BLaER1 treated with 17β-estradiol and CSF1 and Interleukin-3, amounts not matched to agents 10 nM and 100 nM (cell line): ENCODE measurements at regions not wholly inside any gene's neighbourhood (a gene's known extent, or its start where the extent isn't known, plus 50 kb on each side); places are given as distances from the start of the nearest gene placed in this dataset.

Experiments used
- H3K27ac ChIP-seq, 11 experiments: shearing (Covaris generic); formaldehyde crosslinking; 2 replicates each; pipeline ENCODE4 v1.8.1; 2022
- H3K27me3 ChIP-seq, 11 experiments: shearing (Covaris generic); formaldehyde crosslinking; 2 replicates each; pipeline ENCODE4 v1.8.1; 2022
- H3K36me3 ChIP-seq, 11 experiments: shearing (Covaris generic); formaldehyde crosslinking; 2 replicates each; pipeline ENCODE4 v1.8.1; 2022
- H3K4me1 ChIP-seq, 10 experiments: shearing (Covaris generic); formaldehyde crosslinking; 2 replicates each; pipeline ENCODE4 v1.8.1; 2022
- H3K4me2 ChIP-seq, 11 experiments: shearing (Covaris generic); formaldehyde crosslinking; 2 replicates each; pipeline ENCODE4 v1.8.1; 2022
- H3K4me3 ChIP-seq, 10 experiments: shearing (Covaris generic); formaldehyde crosslinking; 2 replicates each; pipeline ENCODE4 v1.8.1; 2022
- H3K9ac ChIP-seq, 11 experiments: shearing (Covaris generic); formaldehyde crosslinking; 2 replicates each; pipeline ENCODE4 v1.8.1; 2022
- H3K9me3 ChIP-seq, 11 experiments: shearing (Covaris generic); formaldehyde crosslinking; replicated peaks in 1 of 11; 2 replicates each; pipeline ENCODE4 v1.8.1; 2022
- H4K20me1 ChIP-seq, 11 experiments: shearing (Covaris generic); formaldehyde crosslinking; 2 replicates each; pipeline ENCODE4 v1.8.1; 2022
- Cebpa-rat ChIP-seq, 11 experiments: shearing (Covaris generic); IDR thresholded peaks; 2 replicates each; pipeline ENCODE4 v1.8.1; 2022

- peak overlapping the region; percentile 72 to 94 (median 77) for H3K27ac ChIP-seq
These were observed 137.5 kb upstream of the MYL2 start for GRCh38 chr12:111057701-111058425.

DNA sequence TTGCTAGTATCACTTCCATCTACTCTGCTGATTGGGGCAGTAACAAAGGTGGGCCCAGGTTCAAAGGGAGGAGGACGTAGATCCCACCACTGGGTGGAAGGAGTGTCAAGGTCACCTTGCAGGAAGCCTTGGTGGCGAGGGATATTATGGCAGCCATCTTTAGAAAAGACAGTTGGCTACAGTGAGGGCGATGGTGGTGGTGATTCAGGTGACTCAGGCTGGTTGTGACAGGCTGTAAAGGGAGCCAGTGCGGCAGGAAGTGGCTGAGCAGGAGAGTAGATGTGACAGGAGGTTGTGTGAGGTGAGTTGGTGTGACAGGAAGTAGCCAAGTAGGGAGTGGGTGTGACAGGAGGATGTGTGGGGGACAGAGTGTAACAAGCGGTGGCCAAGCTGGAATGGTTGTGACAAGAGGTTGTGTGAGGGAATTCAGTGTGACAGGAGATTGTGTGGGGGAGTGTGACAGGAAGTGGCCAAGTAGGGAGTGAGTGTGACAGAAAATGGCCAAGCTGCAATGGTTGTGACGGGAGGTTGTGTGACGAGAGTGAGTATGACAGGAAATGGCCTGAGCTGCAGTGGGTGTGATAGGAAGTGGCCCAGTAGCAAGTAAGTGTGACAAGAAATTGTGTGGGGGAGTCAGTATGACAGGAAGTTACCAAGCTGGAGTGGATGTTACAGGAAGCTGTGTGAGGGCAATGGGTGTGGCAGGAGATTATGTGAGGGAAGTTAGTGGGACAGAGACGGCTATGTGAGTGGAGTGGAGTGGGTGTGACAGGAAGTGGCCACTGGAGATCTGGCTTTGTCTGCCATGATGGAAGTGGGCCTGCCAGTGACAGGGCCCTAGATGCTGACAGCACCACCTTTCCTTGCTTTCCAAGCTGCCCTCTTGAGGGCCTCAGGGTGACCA lies 136.5 kb upstream of the MYL2 start:
- no peaks in the 10 kb centered on the region for H3K36me3 ChIP-seq
- H3K9ac ChIP-seq = peak overlapping the region in 9 of 11 experiments; percentile 10 to 71 (median 49); a peak in 12 of 22 replicates
- no peak for TF ChIP-seq Cebpa-rat (IDR thresholded peaks at IDR 0.05)
- peak overlapping the region; percentile 65 to 84 (median 73) for H3K4me2 ChIP-seq
- H3K27me3 ChIP-seq = no peaks in the 10 kb centered on the region
- peak overlapping the region; percentile 72 to 94 (median 77) for H3K27ac ChIP-seq
- peak overlapping the region in 3 of 10 experiments; percentile 8 to 38 (median 17); a peak in 2 of 20 replicates for H3K4me3 ChIP-seq
- peaks cover 16 to 48% (median 25%) of the 10 kb centered on the region in 10 experiments for H3K4me1 ChIP-seq
- peaks cover 0 to 19% (median 0%) of the 10 kb centered on the region in 11 experiments; a peak in 8 of 22 replicates for H3K9me3 ChIP-seq
- H4K20me1 ChIP-seq = no peaks in the 10 kb centered on the region

More at GRCh38 chr12:111057701-111058425, 137.5 kb upstream of the MYL2 start:
- Histone ChIP-seq H3K4me2 (peak overlapping the region; percentile 65 to 84 (median 73)), H3K4me1 (peaks cover 20 to 48% (median 30%) of the 10 kb centered on the region in 10 experiments), H3K4me3 (peak overlapping the region in 3 of 10 experiments; percentile 8 to 38 (median 17); a peak in 3 of 20 replicates), H3K9ac (peak overlapping the region in 7 of 11 experiments; percentile 10 to 71 (median 50); a peak in 12 of 22 replicates), H4K20me1 (no peaks in the 10 kb centered on the region), H3K36me3 (no peaks in the 10 kb centered on the region), H3K27me3 (no peaks in the 10 kb centered on the region), H3K9me3 (peaks cover 0 to 19% (median 0%) of the 10 kb centered on the region in 11 experiments; a peak in 7 of 22 replicates)
- TF ChIP-seq Cebpa-rat (IDR thresholded peaks at IDR 0.05) = no peak

DNA sequence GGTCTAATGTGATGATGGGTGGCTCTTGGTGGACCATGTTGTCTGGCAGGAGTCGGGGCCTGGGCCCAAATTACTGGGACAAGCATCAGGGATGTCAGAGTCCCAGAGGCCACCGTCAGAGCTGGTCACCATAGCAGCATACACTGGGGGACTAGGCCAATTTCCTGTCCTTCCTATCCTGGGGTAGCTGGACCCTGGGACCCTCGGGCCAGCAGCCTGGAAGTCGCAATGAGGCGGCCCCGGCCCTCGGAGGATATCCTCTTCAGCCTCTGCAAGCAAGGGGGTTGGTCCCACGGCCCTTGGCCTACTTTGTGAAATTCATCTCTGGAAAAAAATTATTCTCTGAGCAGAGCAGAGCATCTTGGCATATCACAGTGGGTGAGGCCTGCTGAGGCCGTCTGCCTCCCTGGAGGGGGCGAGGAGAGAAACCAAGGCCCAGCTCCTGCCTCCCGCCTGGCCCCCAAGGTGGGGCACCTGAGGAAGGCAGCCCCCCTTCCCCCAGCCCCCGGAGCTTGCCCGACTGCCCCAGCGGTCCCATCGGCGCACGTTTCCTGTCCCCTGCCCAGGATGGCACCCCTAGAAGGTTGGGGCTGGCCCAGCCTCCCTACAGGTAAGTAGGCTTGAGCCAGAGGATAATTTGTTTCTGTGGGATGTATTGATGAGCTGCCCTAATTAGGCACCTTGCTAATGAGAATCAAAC lies 135.0 kb upstream of the MYL2 start:
- no peak for TF ChIP-seq Cebpa-rat (IDR thresholded peaks at IDR 0.05)
- peaks cover 16 to 42% (median 25%) of the 10 kb centered on the region in 10 experiments for H3K4me1 ChIP-seq
- H3K36me3 ChIP-seq = no peaks in the 10 kb centered on the region
- peak overlapping the region in 5 of 11 experiments; percentile 6 to 94 (median 93); a peak in 5 of 22 replicates for H3K27ac ChIP-seq
- peak overlapping the region in 3 of 11 experiments; percentile 65 to 73 (median 69); a peak in 4 of 22 replicates for H3K4me2 ChIP-seq
- no peak overlapping the region; a peak in 1 of 22 replicates for H3K9ac ChIP-seq
- H3K9me3 ChIP-seq = peaks cover 0 to 19% (median 4%) of the 10 kb centered on the region in 11 experiments; a peak in 10 of 22 replicates
- H3K27me3 ChIP-seq = no peaks in the 10 kb centered on the region
- no peaks in the 10 kb centered on the region for H4K20me1 ChIP-seq
- H3K4me3 ChIP-seq = no peak overlapping the region

GRCh38 chr12:111048991-111049390 lies 128.6 kb upstream of the MYL2 start:
- H3K9ac ChIP-seq = no peak overlapping the region
- H3K4me1 ChIP-seq = no peaks in the 10 kb centered on the region
- no peaks in the 10 kb centered on the region for H3K36me3 ChIP-seq
- no peak overlapping the region for H3K27ac ChIP-seq
- H3K4me3 ChIP-seq = no peak overlapping the region
- peaks cover 0 to 4% (median 0%) of the 10 kb centered on the region in 11 experiments; a peak in 3 of 22 replicates for H3K9me3 ChIP-seq
- no peak for TF ChIP-seq Cebpa-rat (IDR thresholded peaks at IDR 0.05)
- H3K4me2 ChIP-seq = no peak overlapping the region
- no peaks in the 10 kb centered on the region for H3K27me3 ChIP-seq
- H4K20me1 ChIP-seq = no peaks in the 10 kb centered on the region

DNA sequence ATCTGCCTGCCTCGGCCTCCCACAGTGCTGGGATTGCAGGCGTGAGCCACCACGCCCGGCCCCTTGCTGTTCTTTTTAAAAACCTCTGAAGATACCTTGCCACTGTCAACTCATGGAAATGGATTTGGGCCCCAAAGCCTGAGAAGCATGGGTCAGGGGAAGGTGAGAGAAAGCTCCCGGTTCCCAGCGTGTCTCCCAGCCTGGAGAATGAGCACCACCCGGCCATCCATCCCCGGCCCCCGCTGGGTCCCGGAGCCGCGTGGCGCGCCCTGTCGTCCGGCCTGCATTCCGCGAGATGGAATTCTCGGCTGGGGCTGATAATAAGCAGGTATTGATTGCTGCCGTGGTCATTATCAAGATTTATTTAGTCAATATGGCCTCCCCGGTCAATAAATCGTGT lies 126.5 kb upstream of the MYL2 start:
- peaks cover 0 to 3% (median 0%) of the 10 kb centered on the region in 10 experiments; a peak in 4 of 20 replicates for H3K4me1 ChIP-seq
- H3K9me3 ChIP-seq = peaks cover 0 to 4% (median 0%) of the 10 kb centered on the region in 11 experiments; a peak in 3 of 22 replicates
- no peak overlapping the region for H3K9ac ChIP-seq
- no peak overlapping the region for H3K4me2 ChIP-seq
- no peak for TF ChIP-seq Cebpa-rat (IDR thresholded peaks at IDR 0.05)
- no peaks in the 10 kb centered on the region for H3K36me3 ChIP-seq
- H3K27me3 ChIP-seq = no peaks in the 10 kb centered on the region; a peak in 1 of 22 replicates
- no peaks in the 10 kb centered on the region for H4K20me1 ChIP-seq
- H3K27ac ChIP-seq = no peak overlapping the region
- H3K4me3 ChIP-seq = no peak overlapping the region

- Histone ChIP-seq H3K27ac (no peak overlapping the region), H3K4me1 (peaks cover 0 to 13% (median 8%) of the 10 kb centered on the region in 10 experiments; a peak in 14 of 20 replicates), H3K36me3 (no peaks in the 10 kb centered on the region), H3K27me3 (no peaks in the 10 kb centered on the region; a peak in 1 of 22 replicates), H3K4me2 (no peak overlapping the region), H3K9ac (no peak overlapping the region), H4K20me1 (no peaks in the 10 kb centered on the region), H3K4me3 (no peak overlapping the region), H3K9me3 (peaks cover 0 to under 1% (median 0%) of the 10 kb centered on the region in 11 experiments; a peak in 1 of 22 replicates)
- TF ChIP-seq Cebpa-rat (IDR thresholded peaks at IDR 0.05) = no peak
These were observed 125.6 kb upstream of the MYL2 start for GRCh38 chr12:111045941-111046340.

- Histone ChIP-seq H3K4me3 (no peak overlapping the region), H4K20me1 (peaks cover 0 to 11% (median 3%) of the 10 kb centered on the region in 11 experiments; a peak in 6 of 22 replicates), H3K4me2 (peak overlapping the region in 7 of 11 experiments; percentile 22 to 46 (median 40); a peak in 9 of 22 replicates), H3K27ac (no peak overlapping the region), H3K4me1 (peaks cover 0 to 29% (median 14%) of the 10 kb centered on the region in 10 experiments; a peak in 15 of 20 replicates), H3K36me3 (no peaks in the 10 kb centered on the region), H3K9me3 (peaks cover 0 to 4% (median 0%) of the 10 kb centered on the region in 11 experiments; a peak in 1 of 22 replicates), H3K9ac (no peak overlapping the region), H3K27me3 (peaks cover 28 to 35% (median 34%) of the 10 kb centered on the region in 11 experiments)
- TF ChIP-seq Cebpa-rat (IDR thresholded peaks at IDR 0.05) = no peak
These were observed 120.7 kb upstream of the MYL2 start for GRCh38 chr12:111041091-111041490.

DNA sequence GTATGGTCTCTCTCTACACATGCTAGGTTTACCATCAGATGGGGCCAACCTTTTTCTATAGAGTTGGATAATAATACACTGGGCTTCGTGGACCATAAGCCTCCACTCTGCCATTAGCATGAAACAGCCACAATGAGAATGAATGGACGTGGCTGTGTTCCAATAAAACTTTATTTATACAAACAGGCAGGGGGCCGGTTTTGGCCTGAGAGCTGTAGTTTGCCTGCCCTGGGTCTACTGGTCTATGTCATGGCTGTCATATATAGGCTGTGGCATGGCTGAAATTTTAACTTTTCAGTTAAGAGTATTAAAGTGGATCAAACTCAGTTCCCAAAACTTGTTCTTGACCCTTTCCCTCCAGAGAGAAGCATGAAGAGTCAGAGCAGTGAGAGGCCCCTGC lies 120.3 kb upstream of the MYL2 start:
- no peak overlapping the region for H3K27ac ChIP-seq
- H3K4me1 ChIP-seq = peaks cover 0 to 30% (median 14%) of the 10 kb centered on the region in 10 experiments; a peak in 16 of 20 replicates
- peaks cover 32 to 39% (median 38%) of the 10 kb centered on the region in 11 experiments for H3K27me3 ChIP-seq
- H3K9ac ChIP-seq = no peak overlapping the region
- H3K36me3 ChIP-seq = no peaks in the 10 kb centered on the region
- peaks cover 0 to 15% (median 7%) of the 10 kb centered on the region in 11 experiments; a peak in 8 of 22 replicates for H4K20me1 ChIP-seq
- H3K9me3 ChIP-seq = peaks cover 0 to 4% (median 0%) of the 10 kb centered on the region in 11 experiments; a peak in 1 of 22 replicates
- H3K4me2 ChIP-seq = peak overlapping the region in 2 of 11 experiments; percentile 22 to 46; a peak in 2 of 22 replicates
- H3K4me3 ChIP-seq = no peak overlapping the region
- TF ChIP-seq Cebpa-rat (IDR thresholded peaks at IDR 0.05) = no peak
